GM18907 (cell line): ENCODE measurements at regions not wholly inside any gene's neighbourhood (a gene's known extent, or its start where the extent isn't known, plus 50 kb on each side); places are given as distances from the start of the nearest gene placed in this dataset.

Experiments used
- ATAC-seq: cut with Tn5 transposase; IDR thresholded peaks from one replicate; pipeline ENCODE4 v1.9.1; 2021; ENCODE audit warnings: mild to moderate bottlenecking, moderate library complexity; ENCODE audit not compliant: unreplicated experiment

DNA sequence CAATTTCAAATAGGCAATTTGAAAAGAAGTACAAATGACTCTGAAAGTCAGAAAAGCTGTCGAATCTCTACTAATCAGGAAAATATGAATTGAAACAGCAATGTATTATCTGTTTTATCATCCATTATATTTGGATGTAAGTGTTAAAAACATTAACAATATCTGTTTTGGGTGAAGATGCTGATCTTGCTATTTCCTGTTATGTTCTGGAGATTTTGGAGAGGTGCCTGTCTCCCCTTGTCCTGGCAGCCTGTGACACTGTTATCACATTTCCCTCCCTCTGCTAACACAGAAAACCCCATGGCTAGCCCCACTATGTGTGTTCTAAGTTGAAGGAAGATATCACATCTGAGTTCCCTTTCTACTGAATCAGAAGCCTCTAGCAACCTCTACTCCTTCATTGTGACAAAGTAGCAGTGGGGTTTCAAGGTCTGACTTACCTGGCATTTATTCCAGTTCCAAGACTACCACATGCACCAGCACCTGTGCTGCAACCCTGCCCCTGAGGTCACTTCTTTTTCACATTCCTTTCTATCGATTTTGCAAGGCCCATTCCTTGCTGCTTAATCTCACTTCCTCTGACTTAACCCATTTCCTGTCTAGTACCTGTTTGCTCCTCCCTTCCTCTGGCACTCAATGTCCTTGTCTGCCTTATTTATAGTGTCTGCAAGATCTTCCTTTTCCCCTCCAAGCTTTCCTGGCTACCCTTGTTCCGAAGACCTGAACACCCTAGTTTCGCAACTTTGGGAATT, 95.5 kb upstream of the COL8A1 start:
- ATAC-seq, result peak; percentile 50

DNA sequence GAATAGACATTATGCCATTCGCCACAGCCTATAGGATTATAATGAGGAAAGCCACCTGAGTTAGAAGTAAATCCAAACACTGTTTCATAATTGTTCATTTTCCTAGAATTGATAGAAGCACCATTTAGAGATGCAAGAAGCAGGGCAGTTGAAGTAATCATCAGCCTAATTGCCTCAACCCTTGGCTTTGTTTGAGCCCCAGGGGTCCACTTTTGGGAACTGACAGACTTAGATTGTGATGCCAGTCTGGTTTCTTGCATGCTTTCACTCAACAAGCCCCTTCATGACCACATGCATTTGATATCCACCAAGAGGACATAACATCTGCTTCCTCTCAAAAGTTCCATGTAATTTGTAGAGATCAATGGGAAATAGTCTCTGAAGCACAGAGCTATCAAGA, 97.2 kb upstream of the COL8A1 start:
- no peak for ATAC-seq

GRCh38 chr3:99537416-99537815, 101.0 kb upstream of the COL8A1 start:
- no peak for ATAC-seq

GRCh38 chr3:99536555-99537314, 101.7 kb upstream of the COL8A1 start:
- no peak for ATAC-seq

- ATAC-seq, result peak; percentile 63
Measured at GRCh38 chr3:99534951-99535704, 103.3 kb upstream of the COL8A1 start.

- ATAC-seq, result peak; percentile 65
Measured at GRCh38 chr3:99532246-99532645, 106.1 kb upstream of the COL8A1 start.

GRCh38 chr3:99529265-99529664, 109.1 kb upstream of the COL8A1 start:
- ATAC-seq, result no peak

GRCh38 chr3:99526921-99527320, 111.5 kb upstream of the COL8A1 start:
- ATAC-seq, result no peak

DNA sequence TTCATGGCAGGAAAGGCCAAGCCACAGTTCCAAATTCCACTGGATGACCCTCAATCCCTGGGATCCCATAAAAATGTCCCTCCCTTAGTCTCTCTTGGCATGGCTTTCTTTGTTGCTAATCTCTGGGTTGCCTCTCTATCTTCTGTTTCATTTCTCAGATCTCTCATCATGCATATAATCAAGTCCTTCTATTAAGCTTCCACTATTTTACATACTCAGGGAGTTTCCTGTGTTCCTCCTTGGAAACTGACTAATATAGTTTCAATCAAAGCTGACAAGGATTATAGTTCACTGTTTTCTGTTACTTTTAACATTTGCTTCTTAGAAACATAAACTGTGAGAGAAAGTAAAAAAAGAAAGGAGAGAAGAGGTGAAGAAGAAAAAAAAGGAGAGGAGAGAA, 113.8 kb upstream of the COL8A1 start:
- ATAC-seq, result no peak

DNA sequence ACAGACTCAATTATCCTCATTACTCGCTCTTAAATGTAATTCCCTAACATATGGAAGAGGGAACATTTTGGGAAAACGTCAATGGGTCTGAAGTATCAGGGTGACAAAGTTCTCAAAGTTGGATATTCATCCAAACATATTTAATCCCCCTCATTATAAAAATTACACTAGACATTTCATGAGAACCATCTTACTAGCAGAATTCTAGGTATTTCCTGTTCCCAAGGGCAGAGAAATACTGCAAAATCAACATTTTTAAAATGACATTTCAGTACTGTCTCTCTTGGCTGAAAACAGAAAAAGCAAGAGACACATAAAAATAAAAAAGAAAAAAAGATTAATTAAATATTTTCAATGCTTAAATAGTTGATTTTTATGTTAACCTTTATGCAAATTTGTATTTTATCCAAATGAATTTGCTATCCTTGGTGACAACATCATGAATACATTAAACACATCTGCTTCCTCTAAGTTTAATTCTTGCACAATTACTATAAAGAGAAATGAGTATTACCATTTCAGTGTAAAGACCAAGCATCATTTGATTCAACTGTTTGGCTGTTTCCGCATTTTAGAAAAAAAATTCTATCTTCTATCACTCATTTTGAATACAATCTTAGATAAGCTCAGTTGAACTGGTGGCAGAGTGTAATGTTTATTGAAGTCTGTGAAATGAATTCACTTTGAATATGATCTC, 114.8 kb upstream of the COL8A1 start:
- ATAC-seq, result no peak

- ATAC-seq, result no peak
Measured at GRCh38 chr3:99522147-99522546, 116.2 kb upstream of the COL8A1 start.

- ATAC-seq, result no peak
Measured at GRCh38 chr3:99521551-99521950, 116.8 kb upstream of the COL8A1 start.

DNA sequence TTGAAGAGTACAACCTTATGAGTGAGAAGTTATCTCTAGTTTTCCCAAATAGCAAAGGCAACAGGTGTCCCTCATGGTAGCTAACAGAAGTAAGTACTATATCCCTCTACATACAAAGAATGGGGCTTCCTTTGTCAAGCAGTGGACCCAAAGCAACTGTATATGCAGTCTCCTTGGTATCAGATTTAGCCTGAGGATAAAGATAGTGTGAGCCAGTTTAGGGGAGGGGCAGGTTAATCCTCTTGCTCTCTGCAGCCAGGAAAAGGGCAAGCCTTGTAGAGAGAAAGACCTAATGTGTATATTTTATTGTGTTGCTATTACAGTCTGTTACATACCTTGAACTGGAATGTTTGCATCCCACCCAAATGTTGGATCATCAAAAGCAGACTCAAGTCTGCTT, 117.9 kb upstream of the COL8A1 start:
- ATAC-seq, result no peak

GRCh38 chr3:99516936-99517335, 121.5 kb upstream of the COL8A1 start:
- ATAC-seq, result no peak

- ATAC-seq, result no peak
Measured at GRCh38 chr3:99515891-99516290, 122.5 kb upstream of the COL8A1 start.

- ATAC-seq, result no peak
Measured at GRCh38 chr3:99509224-99509623, 129.2 kb upstream of the COL8A1 start.

- ATAC-seq, result no peak
Measured at GRCh38 chr3:99508191-99508590, 130.2 kb upstream of the COL8A1 start.

DNA sequence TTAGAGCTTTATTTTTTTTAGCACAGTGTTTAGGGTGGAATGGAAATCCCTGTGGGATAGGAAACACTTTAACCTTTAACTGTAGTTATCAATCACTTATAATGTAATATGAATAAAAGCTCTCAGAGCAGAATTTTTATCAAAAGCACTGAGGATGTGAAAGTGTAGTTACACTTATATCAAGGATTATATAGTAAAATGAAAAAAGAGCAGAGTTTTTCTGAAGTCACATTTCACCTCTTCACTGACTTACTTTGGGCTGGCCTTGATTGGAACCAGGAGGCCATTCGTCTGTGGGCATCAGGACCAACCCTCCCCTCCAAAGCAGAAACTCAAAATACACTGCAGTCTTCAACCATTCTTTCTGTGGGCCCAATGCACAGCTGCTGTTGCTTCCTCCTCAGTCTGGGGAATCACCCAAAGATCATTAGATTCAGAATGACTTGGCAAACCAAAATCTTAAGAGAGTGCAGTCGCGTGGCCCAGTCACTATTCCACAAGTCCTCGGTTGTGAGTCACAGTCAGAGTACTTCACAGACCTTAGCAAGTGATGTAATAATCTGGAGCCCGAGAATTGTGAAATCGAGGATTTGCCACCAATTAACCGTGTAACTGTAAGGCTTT, 132.6 kb upstream of the COL8A1 start:
- ATAC-seq, result peak; percentile 100

- ATAC-seq, result no peak
Measured at GRCh38 chr3:99505200-99505599, 133.2 kb upstream of the COL8A1 start.

GRCh38 chr3:99504258-99504657, 134.1 kb upstream of the COL8A1 start:
- ATAC-seq, result no peak

GRCh38 chr3:99503350-99503749, 135.0 kb upstream of the COL8A1 start:
- no peak for ATAC-seq
